Tibial artery (tissue), 4 donors: ENCODE measurements at regions not wholly inside any gene's neighbourhood (a gene's known extent, or its start where the extent isn't known, plus 50 kb on each side); places are given as distances from the start of the nearest gene placed in this dataset.

Experiments used
- DNase-seq, 2 donors: peaks; one replicate each; pipeline ENCODE4 v3.0.0-alpha.2; 2019
- H3K27ac ChIP-seq, 2 donors: fragments of 200-600 bp; sonication (generic) in 1 of 2; 1 replicate in 1 of 2; 2 replicates in 1 of 2; pipeline ENCODE4 v1.5.1; 2018 to 2019; ENCODE audit warnings: mild to moderate bottlenecking in 1 of 2
- H3K27me3 ChIP-seq, 2 donors: fragments of 200-600 bp; sonication (generic) in 1 of 2; one replicate each; pipeline versions ENCODE4 v1.5.1 to v1.6.0; 2016 to 2019
- H3K36me3 ChIP-seq, 3 donors: fragments of 200-600 bp; sonication (generic) in 2 of 3; one replicate each; pipeline ENCODE4 v1.5.1; 2016 to 2019; ENCODE audit warnings: mild to moderate bottlenecking in 2 of 3
- H3K4me1 ChIP-seq, 4 donors: fragments of 200-600 bp; sonication (generic) in 2 of 4; 1 replicate in 3 of 4; 2 replicates in 1 of 4; pipeline ENCODE4 v1.5.1; 2016 to 2019
- H3K4me3 ChIP-seq, 2 donors: fragments of 200-600 bp; sonication (generic) in 1 of 2; 1 replicate in 1 of 2; 2 replicates in 1 of 2; pipeline ENCODE4 v1.5.1; 2018 to 2019; ENCODE audit warnings: mild to moderate bottlenecking in 2 of 2
- H3K9me3 ChIP-seq, 3 donors: fragments of 200-600 bp; sonication (generic) in 1 of 3; one replicate each; pipeline ENCODE4 v1.5.1; 2016 to 2019
- CTCF ChIP-seq, 2 experiments: fragments of 200-600 bp in 1 of 2; fragments of 450-650 bp in 1 of 2; IDR thresholded peaks; one replicate each; pipeline ENCODE4 v1.5.1; 2017 to 2019; ENCODE audit warnings: antibody characterized with exemption in 2 of 2, mild to moderate bottlenecking in 1 of 2, moderate library complexity in 1 of 2
- intact Hi-C: fragments of 100-400 bp; cut with DNase I; formaldehyde crosslinking; loops from one replicate; pipeline ENCODE4 v1.15.0; 2023; ENCODE audit warnings: low total_unique reads

- no peak for DNase-seq
- Histone ChIP-seq H3K27ac (no peak overlapping the region), H3K27me3 (peaks cover 0 to 36% of the 10 kb centered on the region in 2 donors), H3K4me3 (no peak overlapping the region), H3K9me3 (no peaks in the 10 kb centered on the region), H3K36me3 (no peaks in the 10 kb centered on the region), H3K4me1 (peaks cover 0 to 8% (median 0%) of the 10 kb centered on the region in 4 donors)
- intact Hi-C loops = no loop called here
- no peak for TF ChIP-seq CTCF (IDR thresholded peaks at IDR 0.05)
Measured at GRCh38 chr6:165835410-165835851, 172.4 kb upstream of the PDE10A start.

- intact Hi-C loops = no loop called here
- no peak for DNase-seq
- TF ChIP-seq CTCF (IDR thresholded peaks at IDR 0.05) = no peak
- Histone ChIP-seq H3K4me3 (no peak overlapping the region), H3K27me3 (peaks cover 0 to 36% of the 10 kb centered on the region in 2 donors), H3K9me3 (no peaks in the 10 kb centered on the region), H3K4me1 (peaks cover 0 to 8% (median 0%) of the 10 kb centered on the region in 4 donors), H3K36me3 (no peaks in the 10 kb centered on the region), H3K27ac (no peak overlapping the region)
Measured at GRCh38 chr6:165834613-165835259, 171.7 kb upstream of the PDE10A start.

- Histone ChIP-seq H3K27me3 (peaks cover 0 to 36% of the 10 kb centered on the region in 2 donors), H3K36me3 (no peaks in the 10 kb centered on the region), H3K9me3 (no peaks in the 10 kb centered on the region), H3K27ac (no peak overlapping the region), H3K4me3 (no peak overlapping the region), H3K4me1 (peaks cover 0 to 8% (median 0%) of the 10 kb centered on the region in 4 donors)
- DNase-seq = no peak
- TF ChIP-seq CTCF (IDR thresholded peaks at IDR 0.05) = no peak
- intact Hi-C loops = no loop called here
Measured at GRCh38 chr6:165833355-165833754, 170.3 kb upstream of the PDE10A start.

GRCh38 chr6:165831812-165832510 lies 168.9 kb upstream of the PDE10A start:
- Histone ChIP-seq H3K4me1 (peaks cover 0 to 8% (median 0%) of the 10 kb centered on the region in 4 donors), H3K9me3 (no peaks in the 10 kb centered on the region), H3K27me3 (peaks cover 0 to 36% of the 10 kb centered on the region in 2 donors), H3K36me3 (no peaks in the 10 kb centered on the region), H3K27ac (no peak overlapping the region), H3K4me3 (no peak overlapping the region)
- intact Hi-C loops = no loop called here
- no peak for TF ChIP-seq CTCF (IDR thresholded peaks at IDR 0.05)
- DNase-seq = no peak

GRCh38 chr6:165830761-165831160 lies 167.7 kb upstream of the PDE10A start:
- intact Hi-C loops = no loop called here
- Histone ChIP-seq H3K4me1 (peaks cover 0 to 8% (median 0%) of the 10 kb centered on the region in 4 donors), H3K4me3 (no peak overlapping the region), H3K9me3 (no peaks in the 10 kb centered on the region), H3K27me3 (peaks cover 0 to 27% of the 10 kb centered on the region in 2 donors), H3K36me3 (no peaks in the 10 kb centered on the region), H3K27ac (no peak overlapping the region)
- no peak for DNase-seq
- no peak for TF ChIP-seq CTCF (IDR thresholded peaks at IDR 0.05)
